ENCODE measurements at regions not wholly inside any gene's neighbourhood (a gene's known extent, or its start where the extent isn't known, plus 50 kb on each side); places are given as distances from the start of the nearest gene placed in this dataset.

GRCh38 chr7:52959336-52959735 lies 76.1 kb upstream of the POM121L12 start:
- TF ChIP-seq, protein P1, sequence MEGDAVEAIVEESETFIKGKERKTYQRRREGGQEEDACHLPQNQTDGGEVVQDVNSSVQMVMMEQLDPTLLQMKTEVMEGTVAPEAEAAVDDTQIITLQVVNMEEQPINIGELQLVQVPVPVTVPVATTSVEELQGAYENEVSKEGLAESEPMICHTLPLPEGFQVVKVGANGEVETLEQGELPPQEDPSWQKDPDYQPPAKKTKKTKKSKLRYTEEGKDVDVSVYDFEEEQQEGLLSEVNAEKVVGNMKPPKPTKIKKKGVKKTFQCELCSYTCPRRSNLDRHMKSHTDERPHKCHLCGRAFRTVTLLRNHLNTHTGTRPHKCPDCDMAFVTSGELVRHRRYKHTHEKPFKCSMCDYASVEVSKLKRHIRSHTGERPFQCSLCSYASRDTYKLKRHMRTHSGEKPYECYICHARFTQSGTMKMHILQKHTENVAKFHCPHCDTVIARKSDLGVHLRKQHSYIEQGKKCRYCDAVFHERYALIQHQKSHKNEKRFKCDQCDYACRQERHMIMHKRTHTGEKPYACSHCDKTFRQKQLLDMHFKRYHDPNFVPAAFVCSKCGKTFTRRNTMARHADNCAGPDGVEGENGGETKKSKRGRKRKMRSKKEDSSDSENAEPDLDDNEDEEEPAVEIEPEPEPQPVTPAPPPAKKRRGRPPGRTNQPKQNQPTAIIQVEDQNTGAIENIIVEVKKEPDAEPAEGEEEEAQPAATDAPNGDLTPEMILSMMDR (IDR thresholded peaks at IDR 0.05), result no peak
- no peak for TF ChIP-seq POLR2A (IDR thresholded peaks at IDR 0.05)
- no peak overlapping the region for H3K4me3 ChIP-seq (ENCODE audit: low read depth, poor library complexity, severe bottlenecking)
- 42 to 60% methylated on average over 1 of the region's 1 CpG for WGBS, 2 donors
- DNase-seq (ENCODE audit: low spot score in 2 of 2), result no peak
- intact Hi-C loops (cut with DNase I; ENCODE audit: low total_unique reads), result no loop called here

- intact Hi-C loops (cut with DNase I; ENCODE audit: low total_unique reads), result no loop called here
- DNase-seq (ENCODE audit: low spot score in 2 of 2), result no peak
- 70 to 74% methylated on average over 4 of the region's 4 CpGs for WGBS, 2 donors
- no peak for TF ChIP-seq POLR2A (IDR thresholded peaks at IDR 0.05)
- TF ChIP-seq, protein P1 (IDR thresholded peaks at IDR 0.05), result no peak
- no peak overlapping the region for H3K4me3 ChIP-seq (ENCODE audit: low read depth, poor library complexity, severe bottlenecking)
Observed at GRCh38 chr7:52958621-52959140, 76.8 kb upstream of the POM121L12 start.

DNA sequence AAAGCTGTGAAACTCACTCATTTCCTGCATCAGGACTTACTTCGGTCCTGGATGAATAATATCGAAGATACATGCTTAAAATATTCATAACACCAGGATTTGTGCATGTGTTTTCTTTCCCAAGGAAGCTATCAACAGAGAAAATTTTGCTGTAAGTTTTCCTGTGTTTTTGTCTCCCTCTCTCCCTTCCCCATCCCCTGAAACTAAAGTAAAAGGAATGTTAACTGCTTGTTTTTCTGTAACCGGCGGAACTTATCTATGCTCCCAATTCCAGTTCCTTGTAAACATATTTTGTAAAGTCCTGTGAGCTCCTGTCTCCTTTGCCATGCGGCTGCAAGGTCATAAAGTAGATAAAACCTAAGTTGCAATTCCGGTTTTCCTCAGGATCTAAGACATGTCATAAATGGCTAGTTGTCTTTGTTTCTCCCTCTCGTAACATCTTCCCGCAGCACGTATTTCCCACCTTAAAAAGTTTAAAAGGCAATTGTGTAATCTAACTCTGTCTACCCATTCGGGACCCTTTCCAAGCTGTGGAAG lies 79.0 kb upstream of the POM121L12 start:
- H3K4me3 ChIP-seq (ENCODE audit: low read depth, poor library complexity, severe bottlenecking), result no peak overlapping the region
- intact Hi-C loops (cut with DNase I; ENCODE audit: low total_unique reads), result no loop called here
- DNase-seq (ENCODE audit: low spot score in 2 of 2), result no peak
- TF ChIP-seq, protein P1 (IDR thresholded peaks at IDR 0.05), result no peak
- TF ChIP-seq POLR2A (IDR thresholded peaks at IDR 0.05), result no peak
- 29 to 33% methylated on average over 10 of the region's 10 CpGs for WGBS, 2 donors

- TF ChIP-seq POLR2A (IDR thresholded peaks at IDR 0.05), result no peak
- TF ChIP-seq, protein P1 (IDR thresholded peaks at IDR 0.05), result no peak
- intact Hi-C loops (cut with DNase I; ENCODE audit: low total_unique reads), result no loop called here
- H3K4me3 ChIP-seq (ENCODE audit: low read depth, poor library complexity, severe bottlenecking), result no peak overlapping the region
- no peak for DNase-seq (ENCODE audit: low spot score in 2 of 2)
- 80 to 84% methylated on average over 2 of the region's 2 CpGs for WGBS, 2 donors
Observed at GRCh38 chr7:52955522-52955921, 79.9 kb upstream of the POM121L12 start.

GRCh38 chr7:52944921-52945320 lies 90.5 kb upstream of the POM121L12 start:
- H3K4me3 ChIP-seq (ENCODE audit: low read depth, poor library complexity, severe bottlenecking), result no peak overlapping the region
- no peak for DNase-seq (ENCODE audit: low spot score in 2 of 2)
- intact Hi-C loops (cut with DNase I; ENCODE audit: low total_unique reads), result no loop called here
- 66 to 72% methylated on average over 2 of the region's 2 CpGs for WGBS, 2 donors
- TF ChIP-seq, protein P1 (IDR thresholded peaks at IDR 0.05), result no peak
- TF ChIP-seq POLR2A (IDR thresholded peaks at IDR 0.05), result no peak

DNA sequence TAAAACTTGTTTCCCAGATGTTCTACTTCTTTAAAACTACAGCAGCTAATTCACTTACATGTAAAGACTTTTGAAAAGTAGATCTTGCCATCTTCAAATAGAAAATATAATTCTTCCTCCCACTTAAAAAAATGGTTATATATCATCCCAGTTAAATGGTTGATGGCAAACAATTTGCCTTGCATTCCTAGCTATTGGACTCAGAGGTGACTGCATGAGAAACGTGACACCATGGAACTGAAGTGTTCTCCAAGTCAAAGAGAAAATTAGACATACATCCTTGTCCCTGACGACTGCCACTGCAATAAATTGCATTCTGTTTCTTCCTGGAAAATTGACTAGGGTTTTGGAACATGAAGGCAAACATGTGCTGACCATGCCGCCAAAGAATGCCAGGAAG lies 95.0 kb upstream of the POM121L12 start:
- H3K4me3 ChIP-seq (ENCODE audit: low read depth, poor library complexity, severe bottlenecking), result no peak overlapping the region
- TF ChIP-seq, protein P1 (IDR thresholded peaks at IDR 0.05), result no peak
- no peak for TF ChIP-seq POLR2A (IDR thresholded peaks at IDR 0.05)
- DNase-seq (ENCODE audit: low spot score in 2 of 2), result no peak
- 43 to 48% methylated on average over 3 of the region's 3 CpGs for WGBS, 2 donors
- intact Hi-C loops (cut with DNase I; ENCODE audit: low total_unique reads), result no loop called here

All from lower leg skin (tissue), 4 donors.